IMR-90 (cell line): ENCODE measurements at regions not wholly inside any gene's neighbourhood (a gene's known extent, or its start where the extent isn't known, plus 50 kb on each side); places are given as distances from the start of the nearest gene placed in this dataset.
A peak's percentile ranks its signal among the peaks of the same experiment; 100 is the strongest.

ENCODE experiments used
- ATAC-seq: fragments of 200-7000 bp; cut with Tn5 transposase; 2 replicates; pipeline ENCODE4 v1.9.1; 2020; ENCODE audit warnings: low read depth, mild to moderate bottlenecking, moderate library complexity
- BruUV-seq: library from RNA; stranded (reverse); fragments of 400-500 nt; replicated peaks from 2 replicates; lab custom pipeline; 2021; lab: Mats Ljungman, UMichigan
- CTCF ChIA-PET: fragments of 300-600 bp; formaldehyde crosslinking; extraction: SDS; loops from one replicate; lab custom pipeline; 2021; ENCODE audit warnings: antibody characterized with exemption; lab: Yijun Ruan, JAX
- POLR2A ChIA-PET: fragments of 300-600 bp; sonication (Branson Sonifier 250); formaldehyde crosslinking; loops from one replicate; lab custom pipeline; 2022; ENCODE audit warnings: antibody characterized with exemption; ENCODE audit not compliant: unreplicated experiment; lab: Charles Lee
- DNase-seq: peaks from one replicate; pipeline ENCODE4 v3.0.0; 2013
- H2AFZ ChIP-seq: replicated peaks from 2 replicates; pipeline ENCODE3; 2013; ENCODE audit warnings: low read length, mild to moderate bottlenecking; ENCODE audit not compliant: poor library complexity
- H2AK5ac ChIP-seq: 2 replicates; pipeline ENCODE4 v1.6.1; 2013; ENCODE audit warnings: low read depth, low read length, inconsistent platforms
- H2AK9ac ChIP-seq: replicated peaks from 2 replicates; pipeline ENCODE3; 2013; ENCODE audit warnings: mild to moderate bottlenecking, low read depth, low read length, moderate library complexity; ENCODE audit not compliant: poor library complexity
- H2BK120ac ChIP-seq: 2 replicates; pipeline ENCODE4 v1.6.1; 2013; ENCODE audit warnings: low read depth, low read length, inconsistent platforms
- H2BK15ac ChIP-seq: 3 replicates; pipeline ENCODE4 v1.6.1; 2013; ENCODE audit warnings: low read depth, low read length, inconsistent platforms
- H2BK20ac ChIP-seq: 2 replicates; pipeline ENCODE4 v1.6.1; 2013; ENCODE audit warnings: low read depth, mild to moderate bottlenecking, inconsistent platforms, low read length, moderate library complexity
- H2BK5ac ChIP-seq: 2 replicates; pipeline ENCODE4 v1.6.1; 2013; ENCODE audit warnings: mild to moderate bottlenecking, low read depth, low read length, inconsistent platforms; ENCODE audit not compliant: poor library complexity, severe bottlenecking
- H3K14ac ChIP-seq: replicated peaks from 2 replicates; pipeline ENCODE4 v1.6.1; 2013; ENCODE audit warnings: low read depth, low read length, inconsistent platforms
- H3K18ac ChIP-seq: 2 replicates; pipeline ENCODE4 v1.6.1; 2013; ENCODE audit warnings: low read depth, low read length, control low read depth
- H3K23ac ChIP-seq: 2 replicates; pipeline ENCODE4 v1.6.1; 2013; ENCODE audit warnings: low read depth, low read length, inconsistent platforms
- H3K27ac ChIP-seq: 2 replicates; pipeline ENCODE4 v1.5.1; 2013; ENCODE audit warnings: mild to moderate bottlenecking, control low read depth, low read length; ENCODE audit not compliant: insufficient read depth
- H3K27me3 ChIP-seq: 2 replicates; pipeline ENCODE4 v1.6.1; 2013; ENCODE audit warnings: low read length; ENCODE audit not compliant: control insufficient read depth, insufficient read depth
- H3K36me3 ChIP-seq: 2 replicates; pipeline ENCODE4 v1.6.1; 2013; ENCODE audit warnings: low read length, mixed read lengths; ENCODE audit not compliant: control insufficient read depth, insufficient read depth
- H3K4ac ChIP-seq: 2 replicates; pipeline ENCODE4 v1.6.1; 2013; ENCODE audit warnings: low read depth, low read length, inconsistent platforms
- H3K4me1 ChIP-seq: 2 replicates; pipeline ENCODE4 v1.6.1; 2013; ENCODE audit warnings: low read length, mixed read lengths; ENCODE audit not compliant: control insufficient read depth, insufficient read depth
- H3K4me2 ChIP-seq: 2 replicates; pipeline ENCODE4 v1.6.1; 2013; ENCODE audit warnings: low read depth, mild to moderate bottlenecking, control low read depth, low read length, moderate library complexity
- H3K4me3 ChIP-seq: 2 replicates; pipeline ENCODE4 v1.5.1; 2013; ENCODE audit warnings: low read depth, mild to moderate bottlenecking, control low read depth, low read length, moderate library complexity; ENCODE audit not compliant: insufficient read depth
- H3K56ac ChIP-seq: 2 replicates; pipeline ENCODE4 v1.6.1; 2013; ENCODE audit warnings: low read length, inconsistent platforms; ENCODE audit not compliant: insufficient read depth; ENCODE audit errors: extremely low read depth
- H3K79me1 ChIP-seq, 2 experiments: 2 replicates each; pipeline ENCODE4 v1.6.1; 2013; ENCODE audit warnings: low read length in 2 of 2, inconsistent platforms in 1 of 2, low read depth in 1 of 2
- H3K9ac ChIP-seq: 2 replicates; pipeline ENCODE4 v1.6.1; 2013; ENCODE audit warnings: low read depth, low read length, control low read depth
- H3K9me1 ChIP-seq: 2 replicates; pipeline ENCODE4 v1.6.1; 2013; ENCODE audit warnings: low read length, inconsistent platforms; ENCODE audit not compliant: insufficient read depth
- H3K9me3 ChIP-seq: 2 replicates; pipeline ENCODE4 v1.6.1; 2013; ENCODE audit warnings: low read length; ENCODE audit not compliant: control insufficient read depth, insufficient read depth
- H4K20me1 ChIP-seq: 2 replicates; pipeline ENCODE4 v1.6.1; 2013; ENCODE audit warnings: low read length, inconsistent platforms; ENCODE audit not compliant: insufficient read depth
- H4K5ac ChIP-seq: 2 replicates; pipeline ENCODE4 v1.6.1; 2013; ENCODE audit warnings: mild to moderate bottlenecking, low read depth, low read length, control low read depth
- H4K8ac ChIP-seq, 2 experiments: 2 replicates each; pipeline ENCODE4 v1.6.1; 2013; ENCODE audit warnings: low read depth in 2 of 2, low read length in 2 of 2, control low read depth in 1 of 2, inconsistent platforms in 1 of 2
- H4K91ac ChIP-seq: 2 replicates; pipeline ENCODE4 v1.6.1; 2013; ENCODE audit warnings: low read depth, low read length, inconsistent platforms; ENCODE audit not compliant: insufficient read depth
- BHLHE40 ChIP-seq: fragments of 150-350 bp; IDR thresholded peaks from 2 replicates; pipeline ENCODE4 v1.6.1; 2016; ENCODE audit warnings: mild to moderate bottlenecking, low read depth, low read length
- CEBPB ChIP-seq: IDR thresholded peaks from 2 replicates; pipeline ENCODE4 v1.6.1; 2012; ENCODE audit warnings: low read depth, low read length, improper control_type of control experiment
- CHD1 ChIP-seq: IDR thresholded peaks from 2 replicates; pipeline ENCODE4 v1.6.1; 2012; ENCODE audit warnings: low read depth, low read length, improper control_type of control experiment
- FOS ChIP-seq: fragments of 150-350 bp; IDR thresholded peaks from 2 replicates; pipeline ENCODE4 v1.6.1; 2016; ENCODE audit warnings: low read depth, low read length
- MAFK ChIP-seq: IDR thresholded peaks from 2 replicates; pipeline ENCODE4 v1.6.1; 2012; ENCODE audit warnings: low read depth, low read length, improper control_type of control experiment
- MAZ ChIP-seq: IDR thresholded peaks from 2 replicates; pipeline ENCODE4 v1.6.1; 2012; ENCODE audit warnings: low read depth, mild to moderate bottlenecking, low read length, improper control_type of control experiment, moderate library complexity, borderline replicate concordance
- MXI1 ChIP-seq: IDR thresholded peaks from 2 replicates; pipeline ENCODE4 v1.6.1; 2012; ENCODE audit warnings: low read depth, mild to moderate bottlenecking, low read length, moderate library complexity, borderline replicate concordance
- NFE2L2 ChIP-seq: fragments of 150-350 bp; IDR thresholded peaks from 2 replicates; pipeline ENCODE4 v1.6.1; 2016; ENCODE audit warnings: low read depth, mild to moderate bottlenecking, low read length
- POLR2A ChIP-seq: IDR thresholded peaks from 2 replicates; pipeline ENCODE4 v1.6.1; 2012; ENCODE audit warnings: mild to moderate bottlenecking, low read depth, low read length
- RCOR1 ChIP-seq: IDR thresholded peaks from 2 replicates; pipeline ENCODE4 v1.6.1; 2012; ENCODE audit warnings: mild to moderate bottlenecking, low read length, improper control_type of control experiment; ENCODE audit not compliant: insufficient replicate concordance
- RFX5 ChIP-seq: IDR thresholded peaks from 2 replicates; pipeline ENCODE4 v1.8.0; 2012; ENCODE audit warnings: low read depth, mild to moderate bottlenecking, low read length, moderate library complexity
- SMC3 ChIP-seq: fragments of 150-350 bp; IDR thresholded peaks from 2 replicates; pipeline ENCODE4 v1.6.1; 2016; ENCODE audit warnings: low read depth, mild to moderate bottlenecking, antibody characterized with exemption, low read length, moderate library complexity
- WGBS, 2 experiments: methylation state at CpG; one replicate each; pipeline versions ENCODE4 v1.1.5 to v1.1.7; 2013; ENCODE audit warnings: missing lambda C conversion rate in 2 of 2; ENCODE audit not compliant: insufficient read length in 1 of 2; ENCODE audit errors: extremely low coverage in 2 of 2; 5-methylcytosine and 5-hydroxymethylcytosine counted together
- dilution Hi-C: fragments of 300-500 bp; cut with HindIII; formaldehyde crosslinking; loops from one replicate; pipeline ENCODE4 v1.14.3; 2018; ENCODE audit warnings: low sequenced_read_pairs; ENCODE audit not compliant: unreplicated experiment
- in situ Hi-C: fragments of 300-500 bp; cut with MboI; formaldehyde crosslinking; loops from 3 replicates; pipeline ENCODE4 v1.14.3; 2019; ENCODE audit warnings: low sequenced_read_pairs, inconsistent platforms, mixed read lengths
- intact Hi-C: fragments of 100-400 bp; cut with micrococcal nuclease; formaldehyde crosslinking; loops from 2 replicates; pipeline ENCODE4 v1.10.0; 2022
- TF ChIP-seq, protein P1 (sequence below): fragments of 150-350 bp; IDR thresholded peaks from 2 replicates; pipeline ENCODE4 v1.6.1; 2016; ENCODE audit warnings: low read depth, mild to moderate bottlenecking, low read length, moderate library complexity, borderline replicate concordance
- TF ChIP-seq, protein P2 (sequence below): conservative IDR thresholded peaks from 2 replicates; pipeline ENCODE4 v1.5.1; 2012; ENCODE audit warnings: mild to moderate bottlenecking, low read depth, low read length, improper control_type of control experiment
- TF ChIP-seq, protein P3 (sequence below): fragments of 150-350 bp; IDR thresholded peaks from 2 replicates; pipeline ENCODE4 v1.6.1; 2017; ENCODE audit warnings: mild to moderate bottlenecking, antibody characterized with exemption, low read length, low read depth

DNA sequence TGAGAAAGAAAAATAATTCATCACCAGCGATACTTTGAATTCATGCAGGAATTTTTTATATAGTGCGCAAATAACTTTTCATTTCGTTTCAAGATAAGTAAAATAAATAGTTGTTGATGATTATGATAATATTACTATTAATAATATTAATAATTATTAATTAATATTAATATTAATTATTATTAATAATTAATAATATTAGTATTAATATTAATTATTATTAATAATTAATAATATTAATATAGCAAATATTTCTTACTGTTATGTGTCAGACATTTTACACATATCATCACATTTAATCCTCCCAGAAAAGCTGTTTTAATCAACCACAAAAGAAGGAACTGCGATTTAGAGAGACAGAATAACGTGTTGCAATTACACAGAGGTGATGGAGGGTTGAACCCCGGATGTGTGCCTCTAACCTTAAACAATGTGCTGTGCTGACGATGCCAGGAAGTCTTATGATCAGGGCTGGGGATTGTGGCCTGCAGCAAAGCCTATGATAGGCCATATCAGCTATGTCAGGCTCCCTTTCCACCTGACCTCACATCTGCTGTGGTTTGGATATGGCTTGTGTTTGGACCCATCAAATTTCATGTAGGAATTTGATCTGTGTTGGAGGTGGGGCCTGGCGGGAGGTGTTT lies 263.5 kb upstream of the NR2F2 start:
- no peak overlapping the region for H3K18ac ChIP-seq
- no peak overlapping the region for H2AK9ac ChIP-seq
- no peak overlapping the region for H3K56ac ChIP-seq
- no peak overlapping the region for H2BK20ac ChIP-seq
- no peak overlapping the region for H3K4me2 ChIP-seq
- POLR2A ChIA-PET = interaction anchor here (0.5 kb wide), 1 partner anchor 265 kb away, joined by 3 read pairs; no protein-coding TSS in a partner anchor
- H3K4ac ChIP-seq = no peak overlapping the region
- H4K20me1 ChIP-seq = no peaks in the 10 kb centered on the region
- H2AK5ac ChIP-seq = no peak overlapping the region
- no peaks in the 10 kb centered on the region for H3K79me1 ChIP-seq
- 0 out of 2 replicates have a peak overlapping the region, but pooled peaks have one; percentile 58 for H3K14ac ChIP-seq
- peaks cover 2% of the 10 kb centered on the region for H3K4me1 ChIP-seq
- CTCF ChIA-PET = interaction anchor here (1.0 kb wide), 1 partner anchor 172 kb away, joined by 3 read pairs; no protein-coding TSS in a partner anchor
- H3K23ac ChIP-seq = no peak overlapping the region
- 67% methylated on average over 1 of the region's 8 CpGs; no CpG with 5 or more reads in 1 of the 2 experiments for WGBS, 2 experiments
- H2AFZ ChIP-seq = peak overlapping the region; percentile 32
- no peaks in the 10 kb centered on the region for H3K27me3 ChIP-seq
- no peak overlapping the region for H4K5ac ChIP-seq
- no peak for DNase-seq
- H3K36me3 ChIP-seq = no peaks in the 10 kb centered on the region
- no peak for ATAC-seq
- H2BK5ac ChIP-seq = no peak overlapping the region
- TF ChIP-seq POLR2A (no peak), FOS (no peak), SMC3 (no peak), MAFK (no peak), RFX5 (no peak), NFE2L2 (no peak), CEBPB (no peak), RCOR1 (no peak), BHLHE40 (no peak), CHD1 (no peak), MXI1 (no peak), MAZ (no peak)
- TF ChIP-seq, protein P1, sequence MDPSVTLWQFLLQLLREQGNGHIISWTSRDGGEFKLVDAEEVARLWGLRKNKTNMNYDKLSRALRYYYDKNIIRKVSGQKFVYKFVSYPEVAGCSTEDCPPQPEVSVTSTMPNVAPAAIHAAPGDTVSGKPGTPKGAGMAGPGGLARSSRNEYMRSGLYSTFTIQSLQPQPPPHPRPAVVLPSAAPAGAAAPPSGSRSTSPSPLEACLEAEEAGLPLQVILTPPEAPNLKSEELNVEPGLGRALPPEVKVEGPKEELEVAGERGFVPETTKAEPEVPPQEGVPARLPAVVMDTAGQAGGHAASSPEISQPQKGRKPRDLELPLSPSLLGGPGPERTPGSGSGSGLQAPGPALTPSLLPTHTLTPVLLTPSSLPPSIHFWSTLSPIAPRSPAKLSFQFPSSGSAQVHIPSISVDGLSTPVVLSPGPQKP = no peak
- TF ChIP-seq, protein P2, sequence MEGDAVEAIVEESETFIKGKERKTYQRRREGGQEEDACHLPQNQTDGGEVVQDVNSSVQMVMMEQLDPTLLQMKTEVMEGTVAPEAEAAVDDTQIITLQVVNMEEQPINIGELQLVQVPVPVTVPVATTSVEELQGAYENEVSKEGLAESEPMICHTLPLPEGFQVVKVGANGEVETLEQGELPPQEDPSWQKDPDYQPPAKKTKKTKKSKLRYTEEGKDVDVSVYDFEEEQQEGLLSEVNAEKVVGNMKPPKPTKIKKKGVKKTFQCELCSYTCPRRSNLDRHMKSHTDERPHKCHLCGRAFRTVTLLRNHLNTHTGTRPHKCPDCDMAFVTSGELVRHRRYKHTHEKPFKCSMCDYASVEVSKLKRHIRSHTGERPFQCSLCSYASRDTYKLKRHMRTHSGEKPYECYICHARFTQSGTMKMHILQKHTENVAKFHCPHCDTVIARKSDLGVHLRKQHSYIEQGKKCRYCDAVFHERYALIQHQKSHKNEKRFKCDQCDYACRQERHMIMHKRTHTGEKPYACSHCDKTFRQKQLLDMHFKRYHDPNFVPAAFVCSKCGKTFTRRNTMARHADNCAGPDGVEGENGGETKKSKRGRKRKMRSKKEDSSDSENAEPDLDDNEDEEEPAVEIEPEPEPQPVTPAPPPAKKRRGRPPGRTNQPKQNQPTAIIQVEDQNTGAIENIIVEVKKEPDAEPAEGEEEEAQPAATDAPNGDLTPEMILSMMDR = no peak
- TF ChIP-seq, protein P3, sequence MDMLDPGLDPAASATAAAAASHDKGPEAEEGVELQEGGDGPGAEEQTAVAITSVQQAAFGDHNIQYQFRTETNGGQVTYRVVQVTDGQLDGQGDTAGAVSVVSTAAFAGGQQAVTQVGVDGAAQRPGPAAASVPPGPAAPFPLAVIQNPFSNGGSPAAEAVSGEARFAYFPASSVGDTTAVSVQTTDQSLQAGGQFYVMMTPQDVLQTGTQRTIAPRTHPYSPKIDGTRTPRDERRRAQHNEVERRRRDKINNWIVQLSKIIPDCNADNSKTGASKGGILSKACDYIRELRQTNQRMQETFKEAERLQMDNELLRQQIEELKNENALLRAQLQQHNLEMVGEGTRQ = no peak
- H3K4me3 ChIP-seq = no peak overlapping the region
- BruUV-seq = no TSS peak
- dilution Hi-C loops = no loop called here
- peaks cover 2% of the 10 kb centered on the region; the same call in 1 of the 2 replicates for H3K9me3 ChIP-seq
- H4K91ac ChIP-seq = no peak overlapping the region
- no peak overlapping the region for H2BK120ac ChIP-seq
- no peaks in the 10 kb centered on the region for H3K9me1 ChIP-seq
- in situ Hi-C loops = no loop called here
- no peak overlapping the region for H3K9ac ChIP-seq
- H2BK15ac ChIP-seq = no peak overlapping the region
- no peak overlapping the region for H4K8ac ChIP-seq
- H3K27ac ChIP-seq = no peak overlapping the region
- intact Hi-C loops = no loop called here
